Neuron (in vitro differentiated cells): ENCODE measurements at regions not wholly inside any gene's neighbourhood (a gene's known extent, or its start where the extent isn't known, plus 50 kb on each side); places are given as distances from the start of the nearest gene placed in this dataset.
"Not testable (repeated sequence)": the region's sequence is repeated elsewhere in the genome, so short reads cannot be mapped to it uniquely, and the experiment has no call there.

ENCODE experiments used
- H2AFZ ChIP-seq: one replicate; pipeline ENCODE4 v1.6.1; 2013; ENCODE audit warnings: low read depth, mild to moderate bottlenecking, inconsistent platforms, low read length, moderate library complexity
- H3K27me3 ChIP-seq: one replicate; pipeline ENCODE4 v1.6.1; 2013; ENCODE audit warnings: low read length; ENCODE audit not compliant: insufficient read depth
- H3K36me3 ChIP-seq: one replicate; pipeline ENCODE4 v1.6.1; 2013; ENCODE audit warnings: low read length; ENCODE audit not compliant: insufficient read depth
- H3K4me1 ChIP-seq: one replicate; pipeline ENCODE4 v1.6.1; 2013; ENCODE audit warnings: low read length; ENCODE audit not compliant: insufficient read depth
- H3K4me3 ChIP-seq: 2 replicates; pipeline ENCODE4 v1.5.1; 2013; ENCODE audit warnings: mild to moderate bottlenecking, low read length, moderate library complexity
- H3K9me3 ChIP-seq: one replicate; pipeline ENCODE4 v1.6.1; 2013; ENCODE audit warnings: low read length

GRCh38 chr5:126271141-126271540 is 152.1 kb upstream of the GRAMD2B start:
- Histone ChIP-seq H3K36me3 (no peaks in the 10 kb centered on the region), H2AFZ (no peak overlapping the region), H3K4me1 (no peaks in the 10 kb centered on the region)

GRCh38 chr5:126274076-126274762 is 149.0 kb upstream of the GRAMD2B start:
- no peaks in the 10 kb centered on the region for H3K27me3 ChIP-seq
- H2AFZ ChIP-seq: no peak overlapping the region
- no peak overlapping the region for H3K4me3 ChIP-seq
- H3K36me3 ChIP-seq: no peaks in the 10 kb centered on the region
- peaks cover 1% of the 10 kb centered on the region for H3K9me3 ChIP-seq
- H3K4me1 ChIP-seq: no peaks in the 10 kb centered on the region

More at GRCh38 chr5:126271141-126271540, 152.1 kb upstream of the GRAMD2B start:
- Histone ChIP-seq H3K4me3 (no peak overlapping the region), H3K27me3 (no peaks in the 10 kb centered on the region), H3K9me3 (peaks cover 1% of the 10 kb centered on the region)

- Histone ChIP-seq H3K9me3 (peaks cover 1% of the 10 kb centered on the region), H3K36me3 (no peaks in the 10 kb centered on the region), H3K4me3 (no peak overlapping the region), H2AFZ (no peak overlapping the region), H3K4me1 (no peaks in the 10 kb centered on the region), H3K27me3 (no peaks in the 10 kb centered on the region)
Measured at GRCh38 chr5:126274763-126275125, 148.5 kb upstream of the GRAMD2B start.

GRCh38 chr5:126277762-126278161 is 145.4 kb upstream of the GRAMD2B start:
- Histone ChIP-seq H2AFZ (no peak overlapping the region), H3K9me3 (no peaks in the 10 kb centered on the region), H3K4me3 (no peak overlapping the region), H3K4me1 (peaks cover 12% of the 10 kb centered on the region), H3K36me3 (no peaks in the 10 kb centered on the region), H3K27me3 (no peaks in the 10 kb centered on the region)

GRCh38 chr5:126280343-126280742 is 142.9 kb upstream of the GRAMD2B start:
- H3K4me3 ChIP-seq: no peak overlapping the region

GRCh38 chr5:126280846-126281245 is 142.4 kb upstream of the GRAMD2B start:
- Histone ChIP-seq H3K9me3 (no peaks in the 10 kb centered on the region), H3K27me3 (no peaks in the 10 kb centered on the region), H3K36me3 (no peaks in the 10 kb centered on the region), H3K4me3 (no peak overlapping the region), H3K4me1 (peaks cover 23% of the 10 kb centered on the region), H2AFZ (no peak overlapping the region)

More at GRCh38 chr5:126280343-126280742, 142.9 kb upstream of the GRAMD2B start:
- H2AFZ ChIP-seq: no peak overlapping the region
- H3K27me3 ChIP-seq: no peaks in the 10 kb centered on the region
- no peaks in the 10 kb centered on the region for H3K36me3 ChIP-seq
- peaks cover 23% of the 10 kb centered on the region for H3K4me1 ChIP-seq
- H3K9me3 ChIP-seq: no peaks in the 10 kb centered on the region

- no peak overlapping the region for H3K4me3 ChIP-seq
- peaks cover 23% of the 10 kb centered on the region for H3K4me1 ChIP-seq
- no peak overlapping the region for H2AFZ ChIP-seq
- H3K27me3 ChIP-seq: no peaks in the 10 kb centered on the region
- H3K9me3 ChIP-seq: no peaks in the 10 kb centered on the region
- H3K36me3 ChIP-seq: no peaks in the 10 kb centered on the region
Measured at GRCh38 chr5:126284977-126285696, 138.1 kb upstream of the GRAMD2B start.

GRCh38 chr5:126296121-126296520 is 127.1 kb upstream of the GRAMD2B start:
- H3K4me3 ChIP-seq, H3K9me3 ChIP-seq, H3K36me3 ChIP-seq: not testable (repeated sequence)

GRCh38 chr5:126300293-126300692 is 122.9 kb upstream of the GRAMD2B start:
- no peak overlapping the region for H3K4me3 ChIP-seq
- H3K36me3 ChIP-seq: no peaks in the 10 kb centered on the region
- H3K4me1 ChIP-seq: no peaks in the 10 kb centered on the region
- no peaks in the 10 kb centered on the region for H3K9me3 ChIP-seq
- H2AFZ ChIP-seq: no peak overlapping the region
- no peaks in the 10 kb centered on the region for H3K27me3 ChIP-seq

More at GRCh38 chr5:126296121-126296520, 127.1 kb upstream of the GRAMD2B start:
- not testable (repeated sequence) for H3K4me1 ChIP-seq, H3K27me3 ChIP-seq, H2AFZ ChIP-seq

- no peak overlapping the region for H3K4me3 ChIP-seq
- H3K9me3 ChIP-seq: no peaks in the 10 kb centered on the region
- H3K4me1 ChIP-seq: no peaks in the 10 kb centered on the region
- no peaks in the 10 kb centered on the region for H3K36me3 ChIP-seq
- H3K27me3 ChIP-seq: no peaks in the 10 kb centered on the region
- H2AFZ ChIP-seq: no peak overlapping the region
Measured at GRCh38 chr5:126301056-126301455, 122.2 kb upstream of the GRAMD2B start.

- H3K4me3 ChIP-seq: no peak overlapping the region
- H3K27me3 ChIP-seq: no peaks in the 10 kb centered on the region
- H3K4me1 ChIP-seq: no peaks in the 10 kb centered on the region
- H3K9me3 ChIP-seq: no peaks in the 10 kb centered on the region
- H2AFZ ChIP-seq: no peak overlapping the region
- no peaks in the 10 kb centered on the region for H3K36me3 ChIP-seq
Measured at GRCh38 chr5:126309860-126310259, 113.3 kb upstream of the GRAMD2B start.

- Histone ChIP-seq H3K4me1 (no peaks in the 10 kb centered on the region), H3K9me3 (no peaks in the 10 kb centered on the region), H3K4me3 (no peak overlapping the region), H2AFZ (no peak overlapping the region), H3K27me3 (no peaks in the 10 kb centered on the region), H3K36me3 (no peaks in the 10 kb centered on the region)
Measured at GRCh38 chr5:126311766-126312165, 111.4 kb upstream of the GRAMD2B start.

- H3K4me1 ChIP-seq: no peaks in the 10 kb centered on the region
- H3K36me3 ChIP-seq: no peaks in the 10 kb centered on the region
- H2AFZ ChIP-seq: no peak overlapping the region
- no peaks in the 10 kb centered on the region for H3K9me3 ChIP-seq
- no peak overlapping the region for H3K4me3 ChIP-seq
- H3K27me3 ChIP-seq: no peaks in the 10 kb centered on the region
Measured at GRCh38 chr5:126315341-126315740, 107.9 kb upstream of the GRAMD2B start.
